ENCODE measurements at regions not wholly inside any gene's neighbourhood (a gene's known extent, or its start where the extent isn't known, plus 50 kb on each side); places are given as distances from the start of the nearest gene placed in this dataset.

- no peak for TF ChIP-seq EZH2phosphoT487 (IDR thresholded peaks at IDR 0.05)
- TF ChIP-seq CTCF (IDR thresholded peaks at IDR 0.05), result no peak
- no peak for TF ChIP-seq EZH2 (IDR thresholded peaks at IDR 0.05)
These were observed 1631.9 kb upstream of the CDH6 start for GRCh38 chr5:29561564-29561963.
